ENCODE measurements at regions not wholly inside any gene's neighbourhood (a gene's known extent, or its start where the extent isn't known, plus 50 kb on each side); places are given as distances from the start of the nearest gene placed in this dataset.

DNA sequence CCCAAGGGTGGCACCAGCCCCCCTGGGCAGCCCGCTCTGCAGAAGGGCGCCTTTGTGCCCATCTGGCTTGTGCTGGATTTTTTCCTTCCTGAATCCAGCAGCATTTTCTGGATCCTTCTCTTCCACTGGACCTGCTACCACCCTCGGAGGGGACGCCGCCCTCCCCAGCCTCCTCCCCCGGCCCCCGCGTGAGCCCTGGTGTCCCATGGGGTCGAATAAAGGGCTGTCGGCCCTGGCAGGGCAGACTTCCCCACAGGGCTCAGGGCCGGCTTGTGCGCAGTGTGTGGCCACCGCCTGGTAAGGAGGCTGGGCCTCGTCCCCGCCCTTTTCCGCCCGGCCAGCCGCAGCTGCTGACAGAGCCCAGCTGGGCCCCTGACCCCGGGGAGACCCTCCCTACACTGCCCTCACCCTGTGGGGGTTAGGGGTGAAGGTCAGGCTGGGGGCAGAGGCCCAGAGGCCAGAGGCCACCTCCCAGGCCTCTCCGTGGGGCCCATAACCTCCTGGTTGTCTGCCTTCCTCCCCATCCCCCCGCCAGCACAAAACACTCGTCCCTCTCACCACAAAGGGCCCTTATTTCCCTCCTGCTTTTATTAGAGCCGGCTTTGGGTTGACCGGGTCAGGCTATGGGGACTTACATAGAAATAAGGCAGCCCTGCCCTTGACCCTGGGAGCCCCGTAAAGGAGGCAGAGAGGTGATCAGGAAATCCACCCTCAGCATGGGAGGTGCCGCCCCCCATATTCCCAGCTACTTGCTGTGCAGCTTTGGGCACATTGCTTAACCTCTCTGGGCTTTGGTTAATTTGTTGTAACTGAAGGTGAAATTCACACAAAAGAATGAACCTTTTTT, 179.3 kb upstream of the CIBAR2 start (continued):
- TF ChIP-seq IRF9 (CRISPR knock-in tag; IDR thresholded peaks at IDR 0.05; ENCODE audit: borderline replicate concordance) (peak; percentile 97; the same call in 1 of the 2 replicates), THAP11 (CRISPR knock-in tag; IDR thresholded peaks at IDR 0.05) (peak; percentile 82), ZNF674 (CRISPR knock-in tag; IDR thresholded peaks at IDR 0.05; ENCODE audit: low read depth) (no peak), ZNF670 (CRISPR knock-in tag; IDR thresholded peaks at IDR 0.05; ENCODE audit: borderline replicate concordance) (peak; percentile 100), ZNF772 (CRISPR knock-in tag; IDR thresholded peaks at IDR 0.05) (peak; percentile 99), HES4 (CRISPR knock-in tag; IDR thresholded peaks at IDR 0.05; ENCODE audit: borderline replicate concordance) (no peak; the same call in 1 of the 2 replicates), ZNF777 (CRISPR knock-in tag; IDR thresholded peaks at IDR 0.05) (peak; percentile 66; the same call in 1 of the 2 replicates), FOXA1 (IDR thresholded peaks at IDR 0.05) (no peak), FOXA1 (CRISPR knock-in tag; IDR thresholded peaks at IDR 0.05) (peak; percentile 89), NR2F2 (IDR thresholded peaks at IDR 0.05; ENCODE audit: borderline replicate concordance, low read depth) (peak; percentile 100), SRY (CRISPR knock-in tag; IDR thresholded peaks at IDR 0.05) (peak; percentile 92; the same call in 1 of the 2 replicates), ZNF382 (CRISPR knock-in tag; IDR thresholded peaks at IDR 0.05; ENCODE audit: borderline replicate concordance) (no peak), ZFP36 (IDR thresholded peaks at IDR 0.05; ENCODE audit: borderline replicate concordance, low read depth, low read length, partially characterized antibody) (peak; percentile 87), MYNN (CRISPR knock-in tag; IDR thresholded peaks at IDR 0.05; ENCODE audit: low read depth) (no peak), ATRX (CRISPR knock-in tag; IDR thresholded peaks at IDR 0.05; ENCODE audit: borderline replicate concordance) (no peak), SRSF4 (IDR thresholded peaks at IDR 0.05; ENCODE audit: low read depth, low read length, poor library complexity, severe bottlenecking) (no peak), ZNF274 (CRISPR knock-in tag; IDR thresholded peaks at IDR 0.05) (peak; percentile 84; the same call in 1 of the 2 replicates)
- TF ChIP-seq, protein P1, sequence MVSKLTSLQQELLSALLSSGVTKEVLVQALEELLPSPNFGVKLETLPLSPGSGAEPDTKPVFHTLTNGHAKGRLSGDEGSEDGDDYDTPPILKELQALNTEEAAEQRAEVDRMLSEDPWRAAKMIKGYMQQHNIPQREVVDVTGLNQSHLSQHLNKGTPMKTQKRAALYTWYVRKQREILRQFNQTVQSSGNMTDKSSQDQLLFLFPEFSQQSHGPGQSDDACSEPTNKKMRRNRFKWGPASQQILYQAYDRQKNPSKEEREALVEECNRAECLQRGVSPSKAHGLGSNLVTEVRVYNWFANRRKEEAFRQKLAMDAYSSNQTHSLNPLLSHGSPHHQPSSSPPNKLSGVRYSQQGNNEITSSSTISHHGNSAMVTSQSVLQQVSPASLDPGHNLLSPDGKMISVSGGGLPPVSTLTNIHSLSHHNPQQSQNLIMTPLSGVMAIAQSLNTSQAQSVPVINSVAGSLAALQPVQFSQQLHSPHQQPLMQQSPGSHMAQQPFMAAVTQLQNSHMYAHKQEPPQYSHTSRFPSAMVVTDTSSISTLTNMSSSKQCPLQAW (CRISPR knock-in tag; IDR thresholded peaks at IDR 0.05) = peak; percentile 97
- TF ChIP-seq, protein P2, sequence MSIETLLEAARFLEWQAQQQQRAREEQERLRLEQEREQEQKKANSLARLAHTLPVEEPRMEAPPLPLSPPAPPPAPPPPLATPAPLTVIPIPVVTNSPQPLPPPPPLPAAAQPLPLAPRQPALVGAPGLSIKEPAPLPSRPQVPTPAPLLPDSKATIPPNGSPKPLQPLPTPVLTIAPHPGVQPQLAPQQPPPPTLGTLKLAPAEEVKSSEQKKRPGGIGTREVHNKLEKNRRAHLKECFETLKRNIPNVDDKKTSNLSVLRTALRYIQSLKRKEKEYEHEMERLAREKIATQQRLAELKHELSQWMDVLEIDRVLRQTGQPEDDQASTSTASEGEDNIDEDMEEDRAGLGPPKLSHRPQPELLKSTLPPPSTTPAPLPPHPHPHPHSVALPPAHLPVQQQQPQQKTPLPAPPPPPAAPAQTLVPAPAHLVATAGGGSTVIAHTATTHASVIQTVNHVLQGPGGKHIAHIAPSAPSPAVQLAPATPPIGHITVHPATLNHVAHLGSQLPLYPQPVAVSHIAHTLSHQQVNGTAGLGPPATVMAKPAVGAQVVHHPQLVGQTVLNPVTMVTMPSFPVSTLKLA (IDR thresholded peaks at IDR 0.05) = no peak
- TF ChIP-seq, protein P3, sequence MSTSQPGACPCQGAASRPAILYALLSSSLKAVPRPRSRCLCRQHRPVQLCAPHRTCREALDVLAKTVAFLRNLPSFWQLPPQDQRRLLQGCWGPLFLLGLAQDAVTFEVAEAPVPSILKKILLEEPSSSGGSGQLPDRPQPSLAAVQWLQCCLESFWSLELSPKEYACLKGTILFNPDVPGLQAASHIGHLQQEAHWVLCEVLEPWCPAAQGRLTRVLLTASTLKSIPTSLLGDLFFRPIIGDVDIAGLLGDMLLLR (CRISPR knock-in tag; IDR thresholded peaks at IDR 0.05) = peak; percentile 83
- TF ChIP-seq, protein P4, sequence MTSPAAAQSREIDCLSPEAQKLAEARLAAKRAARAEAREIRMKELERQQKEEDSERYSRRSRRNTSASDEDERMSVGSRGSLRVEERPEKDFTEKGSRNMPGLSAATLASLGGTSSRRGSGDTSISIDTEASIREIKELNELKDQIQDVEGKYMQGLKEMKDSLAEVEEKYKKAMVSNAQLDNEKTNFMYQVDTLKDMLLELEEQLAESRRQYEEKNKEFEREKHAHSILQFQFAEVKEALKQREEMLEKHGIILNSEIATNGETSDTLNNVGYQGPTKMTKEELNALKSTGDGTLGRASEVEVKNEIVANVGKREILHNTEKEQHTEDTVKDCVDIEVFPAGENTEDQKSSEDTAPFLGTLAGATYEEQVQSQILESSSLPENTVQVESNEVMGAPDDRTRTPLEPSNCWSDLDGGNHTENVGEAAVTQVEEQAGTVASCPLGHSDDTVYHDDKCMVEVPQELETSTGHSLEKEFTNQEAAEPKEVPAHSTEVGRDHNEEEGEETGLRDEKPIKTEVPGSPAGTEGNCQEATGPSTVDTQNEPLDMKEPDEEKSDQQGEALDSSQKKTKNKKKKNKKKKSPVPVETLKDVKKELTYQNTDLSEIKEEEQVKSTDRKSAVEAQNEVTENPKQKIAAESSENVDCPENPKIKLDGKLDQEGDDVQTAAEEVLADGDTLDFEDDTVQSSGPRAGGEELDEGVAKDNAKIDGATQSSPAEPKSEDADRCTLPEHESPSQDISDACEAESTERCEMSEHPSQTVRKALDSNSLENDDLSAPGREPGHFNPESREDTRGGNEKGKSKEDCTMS (CRISPR knock-in tag; conservative IDR thresholded peaks at IDR 0.05) = no peak
